Dendritic cell treated with granulocyte-macrophage colony-stimulating factor and Interleukin-4, amounts not matched to agents 40 ng/mL and 50 ng/mL, for 4 days (primary cell): ENCODE measurements at regions not wholly inside any gene's neighbourhood (a gene's known extent, or its start where the extent isn't known, plus 50 kb on each side); places are given as distances from the start of the nearest gene placed in this dataset.
"Not testable (repeated sequence)": the region's sequence is repeated elsewhere in the genome, so short reads cannot be mapped to it uniquely, and the experiment has no call there.

ENCODE experiments used
- H3K27ac Mint-ChIP-seq: one replicate; pipeline ENCODE4 v1.8.0; 2022; ENCODE audit warnings: mild to moderate bottlenecking, mixed read lengths
- H3K27me3 Mint-ChIP-seq: one replicate; pipeline ENCODE4 v1.8.0; 2022; ENCODE audit warnings: mild to moderate bottlenecking, mixed read lengths
- H3K36me3 Mint-ChIP-seq: one replicate; pipeline ENCODE4 v1.8.0; 2022; ENCODE audit warnings: low read depth, mixed read lengths
- H3K4me1 Mint-ChIP-seq: one replicate; pipeline ENCODE4 v1.8.0; 2022; ENCODE audit warnings: low read depth, mixed read lengths
- H3K4me3 Mint-ChIP-seq: one replicate; pipeline ENCODE4 v1.8.0; 2022; ENCODE audit warnings: mild to moderate bottlenecking, moderate library complexity, mixed read lengths
- H3K9me3 Mint-ChIP-seq: one replicate; pipeline ENCODE4 v1.8.0; 2022; ENCODE audit warnings: mixed read lengths
- intact Hi-C: fragments of 100-400 bp; cut with micrococcal nuclease; formaldehyde crosslinking; loops from one replicate; pipeline ENCODE4 v1.15.0; 2022

DNA sequence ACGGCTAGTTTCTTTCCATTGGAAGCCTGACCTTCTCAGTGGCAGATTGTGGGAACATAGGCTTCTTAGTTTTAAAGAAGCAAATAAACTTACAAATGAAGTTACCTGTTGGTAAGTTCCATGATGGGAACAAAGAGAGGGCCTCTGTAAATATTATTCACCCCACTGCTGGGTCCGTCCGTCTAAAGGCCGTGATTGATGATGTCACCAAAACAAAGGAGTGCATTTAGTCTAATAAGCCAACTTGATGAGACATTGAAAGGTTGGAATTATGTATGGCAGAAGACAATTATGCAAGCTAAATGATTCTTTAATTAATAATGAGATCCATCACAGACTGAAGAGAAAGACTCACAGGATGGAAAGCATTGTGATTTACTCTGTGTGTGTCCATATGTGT, 1091.9 kb upstream of the FANCL start:
- no peak overlapping the region for H3K27ac Mint-ChIP-seq
- no peaks in the 10 kb centered on the region for H3K27me3 Mint-ChIP-seq
- intact Hi-C loops, result no loop called here
- no peaks in the 10 kb centered on the region for H3K36me3 Mint-ChIP-seq
- no peaks in the 10 kb centered on the region for H3K4me1 Mint-ChIP-seq
- H3K9me3 Mint-ChIP-seq, result peaks cover 13% of the 10 kb centered on the region
- no peak overlapping the region for H3K4me3 Mint-ChIP-seq

DNA sequence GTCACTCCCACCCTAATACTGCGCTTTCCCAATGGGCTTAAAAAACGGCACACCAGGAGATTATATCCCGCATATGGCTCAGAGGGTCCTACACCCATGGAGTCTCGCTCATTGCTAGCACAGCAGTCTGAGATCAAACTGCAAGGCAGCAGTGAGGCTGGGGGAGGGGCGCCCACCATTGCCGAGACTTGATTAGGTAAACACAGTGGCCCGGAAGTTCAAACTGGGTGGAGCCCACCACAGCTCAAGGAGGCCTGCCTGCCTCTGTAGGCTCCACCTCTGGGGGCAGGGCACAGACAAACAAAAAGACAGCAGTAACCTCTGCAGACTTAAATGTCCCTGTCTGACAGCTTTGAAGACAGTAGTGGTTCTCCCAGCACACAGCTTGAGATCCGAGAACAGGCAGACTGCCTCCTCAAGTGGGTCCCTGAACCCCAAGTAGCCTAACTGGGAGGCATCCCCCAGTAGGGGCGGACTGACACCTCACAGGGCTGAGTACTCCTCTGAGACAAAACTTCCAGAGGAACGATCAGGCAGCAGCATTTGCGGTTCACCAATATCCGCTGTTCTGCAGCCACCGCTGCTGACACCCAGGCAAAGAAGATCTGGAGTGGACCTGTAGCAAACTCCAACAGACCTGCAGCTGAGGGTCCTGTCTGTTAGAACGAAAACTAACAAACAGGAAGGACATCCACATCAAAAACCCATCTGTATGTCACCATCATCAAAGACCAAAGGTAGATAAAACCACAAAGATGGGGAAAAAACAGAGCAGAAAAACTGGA, 1085.6 kb upstream of the FANCL start:
- H3K4me1 Mint-ChIP-seq, intact Hi-C loops, H3K4me3 Mint-ChIP-seq, H3K36me3 Mint-ChIP-seq, H3K27ac Mint-ChIP-seq, H3K27me3 Mint-ChIP-seq: not testable (repeated sequence)
- peaks cover 24% of the 10 kb centered on the region for H3K9me3 Mint-ChIP-seq

DNA sequence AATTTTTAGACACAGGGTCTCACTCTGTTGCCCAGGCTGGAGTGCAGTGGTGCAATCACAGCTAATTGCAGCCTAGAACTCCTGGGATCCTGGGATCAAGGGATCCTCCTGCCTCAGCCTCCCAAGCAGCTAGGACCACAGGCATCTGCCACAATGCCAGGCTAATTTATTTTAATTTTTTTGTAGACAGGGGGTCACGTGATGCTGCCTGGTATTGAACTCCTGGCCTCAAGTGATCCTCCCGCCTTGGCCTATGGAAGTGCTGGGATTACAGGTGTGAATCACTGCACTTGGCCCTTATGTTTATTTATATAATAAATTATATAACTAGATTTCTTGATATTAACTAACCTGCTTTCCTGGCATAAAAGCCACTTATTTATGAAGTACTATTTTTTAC, 1081.7 kb upstream of the FANCL start:
- H3K4me1 Mint-ChIP-seq, result no peaks in the 10 kb centered on the region
- H3K9me3 Mint-ChIP-seq, result peaks cover 25% of the 10 kb centered on the region
- intact Hi-C loops, result no loop called here
- no peaks in the 10 kb centered on the region for H3K27me3 Mint-ChIP-seq
- no peaks in the 10 kb centered on the region for H3K36me3 Mint-ChIP-seq
- no peak overlapping the region for H3K27ac Mint-ChIP-seq
- no peak overlapping the region for H3K4me3 Mint-ChIP-seq

DNA sequence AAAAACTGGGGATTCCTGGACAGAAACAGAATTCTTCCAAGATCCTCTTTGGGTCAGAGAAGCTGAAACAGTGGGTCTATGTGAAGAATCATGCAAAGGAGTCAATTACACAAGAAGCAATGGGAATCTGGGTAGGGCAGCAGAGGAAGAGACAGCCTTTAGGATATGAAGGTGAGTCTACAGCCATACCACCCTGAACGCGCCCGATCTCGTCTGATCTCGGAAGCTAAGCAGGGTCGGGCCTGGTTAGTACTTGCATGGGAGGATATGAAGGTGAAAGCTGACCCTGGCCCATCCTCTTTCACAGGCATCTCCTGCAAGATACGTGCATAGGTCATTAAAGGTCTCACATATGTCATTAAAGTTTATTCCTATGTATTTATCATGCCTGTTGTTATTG, 1080.9 kb upstream of the FANCL start:
- intact Hi-C loops, result no loop called here
- Mint-ChIP-seq H3K27ac (no peak overlapping the region), H3K4me3 (no peak overlapping the region), H3K27me3 (no peaks in the 10 kb centered on the region), H3K36me3 (no peaks in the 10 kb centered on the region), H3K9me3 (peaks cover 17% of the 10 kb centered on the region), H3K4me1 (no peaks in the 10 kb centered on the region)

DNA sequence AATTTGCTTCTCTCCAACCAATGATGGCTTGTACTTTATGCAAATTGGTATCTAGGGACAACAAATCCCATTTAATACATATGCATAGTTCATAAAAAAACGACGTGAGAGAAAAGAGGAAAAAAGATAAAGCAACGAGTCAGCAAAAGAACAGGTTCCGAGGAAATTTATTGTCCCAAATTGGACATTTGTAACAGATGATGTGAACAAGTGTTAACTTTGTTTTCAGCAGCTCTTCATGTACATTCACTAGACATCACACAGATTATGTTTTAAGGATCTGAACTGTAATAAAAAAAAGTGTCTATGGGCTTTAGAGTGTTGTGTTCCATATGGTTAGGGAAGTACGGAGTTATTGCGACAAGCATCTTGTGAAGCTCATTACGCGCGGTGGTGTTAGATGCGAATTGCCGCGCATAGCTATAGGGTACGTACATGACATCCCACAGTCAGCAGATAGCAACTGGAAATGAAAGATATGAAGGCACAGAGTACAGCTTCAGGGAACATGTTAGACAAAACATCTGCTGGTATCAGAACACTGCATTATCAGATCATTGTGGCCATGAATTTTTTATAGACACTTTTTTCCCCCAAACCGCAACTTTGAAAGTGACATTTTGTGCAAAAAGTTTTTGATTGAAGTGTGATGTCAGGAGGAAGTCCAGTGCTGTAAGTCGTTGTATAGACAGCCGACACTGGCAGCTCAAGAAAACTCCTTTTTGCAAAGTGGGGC, 1073.1 kb upstream of the FANCL start:
- Mint-ChIP-seq H3K27ac (no peak overlapping the region), H3K36me3 (no peaks in the 10 kb centered on the region), H3K4me1 (peaks cover 9% of the 10 kb centered on the region), H3K9me3 (peaks cover 5% of the 10 kb centered on the region), H3K27me3 (no peaks in the 10 kb centered on the region), H3K4me3 (no peak overlapping the region)
- intact Hi-C loops, result no loop called here

DNA sequence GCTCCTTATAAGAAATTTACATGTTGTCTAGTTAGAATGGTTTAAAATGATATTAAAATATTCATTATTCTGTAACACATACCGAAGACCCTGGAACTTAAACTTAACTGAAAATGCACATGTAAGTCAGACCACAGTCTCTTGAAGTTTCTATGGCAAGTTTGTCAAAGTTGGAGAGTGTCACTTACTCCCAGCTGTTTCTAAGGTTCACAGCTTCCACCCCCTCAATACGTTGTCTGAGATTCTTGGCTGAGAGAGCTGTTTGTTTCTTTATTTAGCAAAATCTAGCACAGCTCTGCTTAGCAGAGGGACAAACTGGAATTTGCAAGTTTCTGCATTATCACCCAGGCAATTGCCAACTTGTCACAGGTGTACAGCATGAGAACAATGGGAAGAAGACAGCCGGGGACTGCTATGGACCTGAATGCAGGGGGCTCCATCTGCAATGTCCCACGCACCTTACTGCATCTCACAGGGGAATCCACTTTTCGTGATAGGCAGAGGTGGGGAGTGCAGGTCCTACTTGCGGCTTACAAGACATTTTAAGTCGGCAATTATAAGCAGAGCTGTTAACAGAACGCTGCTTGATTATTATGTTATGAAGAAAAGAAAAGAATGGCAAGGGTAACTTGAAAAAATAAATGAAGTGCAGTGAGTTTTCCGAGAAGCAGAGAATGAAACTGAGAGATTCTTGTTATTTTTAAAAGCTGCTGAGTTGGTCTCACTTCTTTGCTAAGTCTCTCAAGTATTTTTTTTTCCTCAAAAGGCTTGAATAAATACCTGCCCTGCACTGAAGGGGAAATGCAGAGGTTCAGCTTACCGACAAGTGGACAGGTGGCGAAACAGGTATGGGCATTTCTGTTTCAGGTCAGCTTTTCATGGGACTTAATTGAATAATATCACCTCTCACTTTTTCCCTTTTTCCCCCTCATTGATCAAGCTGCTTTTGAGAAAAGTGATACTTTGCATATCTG, 1072.1 kb upstream of the FANCL start:
- Mint-ChIP-seq H3K4me1 (peaks cover 9% of the 10 kb centered on the region), H3K9me3 (peaks cover 1% of the 10 kb centered on the region), H3K27me3 (no peaks in the 10 kb centered on the region), H3K36me3 (no peaks in the 10 kb centered on the region), H3K4me3 (no peak overlapping the region), H3K27ac (no peak overlapping the region)
- intact Hi-C loops, result no loop called here

DNA sequence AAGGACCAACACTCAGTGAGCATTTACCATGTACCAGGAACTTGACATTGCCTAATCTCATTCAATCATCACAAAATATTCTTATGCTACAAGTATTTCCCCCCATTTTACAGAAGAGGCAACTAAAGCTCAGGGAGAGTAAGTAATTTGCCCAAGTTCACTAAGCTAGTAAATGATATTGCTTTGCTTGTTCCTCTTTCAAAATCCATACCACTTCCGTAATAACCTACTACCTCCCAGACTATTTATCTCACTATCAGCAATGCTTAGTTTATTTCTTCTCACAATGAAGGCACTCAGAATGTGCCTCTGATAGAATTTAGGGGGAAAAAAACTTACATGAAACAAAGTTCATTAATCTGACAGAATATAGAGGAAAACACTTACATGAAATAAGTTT, 1070.9 kb upstream of the FANCL start:
- H3K4me3 Mint-ChIP-seq, result no peak overlapping the region
- peaks cover 9% of the 10 kb centered on the region for H3K4me1 Mint-ChIP-seq
- H3K36me3 Mint-ChIP-seq, result no peaks in the 10 kb centered on the region
- H3K27me3 Mint-ChIP-seq, result no peaks in the 10 kb centered on the region
- no peak overlapping the region for H3K27ac Mint-ChIP-seq
- intact Hi-C loops, result no loop called here
- H3K9me3 Mint-ChIP-seq, result no peaks in the 10 kb centered on the region

DNA sequence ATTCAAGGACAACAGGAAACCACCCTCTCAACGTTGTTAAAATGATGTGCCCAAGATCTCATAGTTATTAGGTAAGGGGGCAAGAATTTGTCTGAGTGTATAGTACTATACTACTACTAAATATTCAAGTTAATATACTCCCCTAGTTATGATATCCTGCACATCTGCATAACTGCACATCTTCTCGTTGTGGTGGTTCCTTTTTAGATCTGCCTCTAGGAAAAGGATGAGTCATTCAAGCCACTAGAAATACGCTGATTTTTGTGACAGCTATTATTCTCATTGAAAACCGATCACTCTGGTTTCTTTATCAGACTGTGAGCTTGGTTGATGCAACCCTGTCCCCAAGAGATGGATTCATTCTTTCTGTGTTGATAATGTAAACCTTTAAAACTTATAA, 1067.0 kb upstream of the FANCL start:
- Mint-ChIP-seq H3K4me1 (peaks cover 9% of the 10 kb centered on the region), H3K36me3 (no peaks in the 10 kb centered on the region), H3K27ac (no peak overlapping the region), H3K27me3 (no peaks in the 10 kb centered on the region), H3K4me3 (no peak overlapping the region), H3K9me3 (no peaks in the 10 kb centered on the region)
- intact Hi-C loops, result loop anchor here (10.0 kb wide), 1 partner anchor 543 kb away; no protein-coding TSS in a partner anchor

DNA sequence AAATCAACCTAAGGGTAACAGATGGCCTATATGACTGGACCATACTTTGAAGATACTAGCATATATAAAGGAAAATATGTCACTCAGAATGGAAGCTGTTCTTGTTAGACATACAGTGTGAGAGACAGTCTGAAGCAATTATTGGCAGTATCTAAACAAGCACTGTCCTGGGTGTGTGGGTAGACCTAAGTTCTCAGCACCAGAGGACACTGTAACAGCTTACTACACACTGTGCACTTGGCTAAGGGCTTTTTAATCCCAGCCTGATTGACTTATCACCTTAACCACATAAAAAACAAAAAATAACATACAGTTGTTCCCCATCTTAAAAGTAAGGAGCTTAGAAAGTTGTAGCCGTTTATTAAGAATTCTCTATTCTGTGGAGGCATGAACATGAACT, 1066.1 kb upstream of the FANCL start:
- intact Hi-C loops, result loop anchor here (10.0 kb wide), 1 partner anchor 542 kb away; no protein-coding TSS in a partner anchor
- Mint-ChIP-seq H3K4me3 (no peak overlapping the region), H3K36me3 (no peaks in the 10 kb centered on the region), H3K9me3 (no peaks in the 10 kb centered on the region), H3K4me1 (peaks cover 7% of the 10 kb centered on the region), H3K27ac (no peak overlapping the region), H3K27me3 (no peaks in the 10 kb centered on the region)

DNA sequence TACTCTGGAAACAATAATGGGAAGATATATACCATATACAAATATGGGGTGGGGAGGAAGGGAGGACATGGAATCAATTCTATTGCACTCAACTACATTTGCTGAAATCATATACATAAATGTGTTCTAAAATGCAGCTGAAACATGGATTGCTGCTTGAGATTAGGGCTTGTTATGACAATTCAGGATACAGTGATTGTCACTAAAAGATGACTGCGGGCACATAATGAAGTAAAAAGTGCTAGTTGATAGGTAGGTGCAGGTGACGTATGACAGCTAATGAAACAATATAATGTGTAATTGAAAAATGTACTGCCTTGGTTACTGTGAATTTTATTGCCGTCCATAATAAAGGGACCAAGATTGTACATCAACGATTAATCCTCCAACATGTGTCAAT, 1062.1 kb upstream of the FANCL start:
- Mint-ChIP-seq H3K36me3 (no peaks in the 10 kb centered on the region), H3K27me3 (no peaks in the 10 kb centered on the region), H3K4me1 (no peaks in the 10 kb centered on the region), H3K4me3 (no peak overlapping the region), H3K9me3 (no peaks in the 10 kb centered on the region), H3K27ac (no peak overlapping the region)
- intact Hi-C loops, result loop anchor here (2.0 to 10.0 kb wide), 4 partner anchors 538 to 1279 kb away; no protein-coding TSS in a partner anchor

DNA sequence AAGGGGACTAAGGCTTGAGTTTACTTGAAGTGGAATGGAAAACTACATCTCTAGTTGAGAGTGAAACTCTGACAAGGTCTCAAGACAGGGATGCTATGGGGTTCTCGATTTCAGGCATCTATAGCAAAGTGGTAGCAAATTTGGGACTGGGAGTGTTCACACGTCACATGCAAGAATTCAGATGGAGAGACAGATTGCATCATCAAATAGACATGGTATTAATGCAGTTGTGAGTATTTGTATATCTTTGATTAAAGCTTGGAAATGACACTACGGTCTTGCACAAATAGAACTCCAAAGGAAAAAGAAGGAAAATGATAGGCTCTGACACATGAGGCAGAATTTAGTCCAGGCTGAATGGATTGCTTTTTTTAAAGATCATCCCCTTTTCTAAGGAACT, 1061.6 kb upstream of the FANCL start:
- Mint-ChIP-seq H3K4me1 (no peaks in the 10 kb centered on the region), H3K9me3 (no peaks in the 10 kb centered on the region), H3K27me3 (no peaks in the 10 kb centered on the region), H3K4me3 (no peak overlapping the region), H3K27ac (no peak overlapping the region), H3K36me3 (no peaks in the 10 kb centered on the region)
- intact Hi-C loops, result loop anchor here (1.0 to 10.0 kb wide), 5 partner anchors 538 to 1280 kb away; no protein-coding TSS in a partner anchor

DNA sequence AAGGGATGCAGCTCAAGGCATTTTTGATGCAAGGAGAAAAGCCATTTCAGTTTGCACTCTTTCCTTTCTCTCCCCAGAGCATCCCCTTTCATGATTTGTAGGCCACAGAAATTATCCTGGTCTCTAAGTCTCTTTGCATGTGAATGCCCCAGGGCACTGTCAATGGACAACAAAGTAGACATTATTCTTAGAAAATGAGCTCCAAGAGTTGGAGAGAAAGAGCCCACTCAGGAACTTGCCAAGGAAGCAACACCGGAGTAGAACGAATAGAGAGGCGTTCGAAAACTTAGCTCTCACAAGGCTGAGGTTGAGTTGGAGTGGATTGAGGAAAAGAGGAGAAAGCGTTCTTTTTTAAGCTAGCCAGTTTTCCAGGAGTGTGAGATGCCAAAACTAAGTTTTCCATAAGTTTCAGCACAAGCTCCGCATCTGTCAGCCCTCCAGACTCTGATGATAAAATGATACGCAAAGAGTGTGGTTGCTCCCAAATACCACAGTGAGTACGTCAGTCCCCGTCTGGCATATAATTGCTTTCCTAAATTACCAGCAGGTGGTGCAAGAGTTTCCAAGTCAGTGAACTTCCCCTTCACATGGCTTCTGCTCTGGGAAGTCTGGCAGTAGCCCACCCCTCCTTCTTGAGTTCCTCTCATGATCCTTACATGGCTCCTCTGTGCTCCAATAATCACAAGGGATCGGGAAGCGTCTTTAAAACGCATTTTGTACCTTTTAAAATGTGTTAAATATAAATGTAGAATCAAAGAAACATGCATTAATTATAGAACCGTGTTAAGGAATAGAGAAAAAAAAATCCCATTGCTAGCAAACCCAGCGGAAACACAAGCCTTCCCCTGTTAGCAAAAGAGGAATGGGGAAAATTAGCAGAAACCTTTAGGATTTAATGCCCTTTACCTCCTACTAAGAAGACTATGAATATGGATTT, 1060.6 kb upstream of the FANCL start:
- Mint-ChIP-seq H3K4me1 (no peaks in the 10 kb centered on the region), H3K4me3 (no peak overlapping the region), H3K36me3 (no peaks in the 10 kb centered on the region)

DNA sequence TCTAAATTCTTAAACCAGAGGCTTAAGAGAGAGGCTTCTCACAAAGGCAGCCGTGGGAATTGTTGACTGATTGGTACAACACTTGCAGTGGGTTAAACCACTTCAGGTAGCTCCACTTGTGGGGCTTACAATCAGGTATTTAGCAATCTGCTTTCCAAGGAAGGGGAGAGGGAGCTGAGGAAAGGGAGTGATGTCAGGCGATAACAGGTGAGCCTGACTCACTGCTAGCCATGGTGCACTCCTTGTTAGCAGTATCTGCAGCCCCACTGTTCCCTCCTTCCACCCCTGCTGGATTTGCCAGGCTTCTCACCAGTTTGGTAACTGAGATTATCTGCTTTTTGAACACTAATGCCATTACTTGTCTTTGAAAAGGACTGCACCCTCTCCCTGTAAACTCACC, 1056.7 kb upstream of the FANCL start:
- Mint-ChIP-seq H3K9me3 (no peaks in the 10 kb centered on the region), H3K36me3 (no peaks in the 10 kb centered on the region), H3K4me3 (no peak overlapping the region), H3K27me3 (no peaks in the 10 kb centered on the region), H3K27ac (no peak overlapping the region), H3K4me1 (no peaks in the 10 kb centered on the region)
- intact Hi-C loops, result no loop called here

More for the DNA sequence above, 1060.6 kb upstream of the FANCL start:
- Mint-ChIP-seq H3K27ac (no peak overlapping the region), H3K9me3 (no peaks in the 10 kb centered on the region), H3K27me3 (no peaks in the 10 kb centered on the region)
- intact Hi-C loops, result loop anchor here (1.0 to 10.0 kb wide), 5 partner anchors 537 to 1281 kb away; no protein-coding TSS in a partner anchor
